Liver (tissue), 8 donors: ENCODE measurements at regions not wholly inside any gene's neighbourhood (a gene's known extent, or its start where the extent isn't known, plus 50 kb on each side); places are given as distances from the start of the nearest gene placed in this dataset.

Experiments
- DNase-seq: peaks from one replicate; pipeline ENCODE4 v3.0.0-alpha.2; 2017; ENCODE audit warnings: low spot score
- H3K27ac ChIP-seq, 2 donors: one replicate each; pipeline ENCODE4 v1.7.0; 2013; ENCODE audit warnings: inconsistent platforms in 2 of 2, low read length in 2 of 2, control low read depth in 1 of 2, low read depth in 1 of 2, mild to moderate bottlenecking in 1 of 2
- H3K27me3 ChIP-seq, 4 donors: one replicate each; pipeline versions ENCODE4 v1.6.1 to v1.7.0; 2013; ENCODE audit warnings: low read length in 3 of 4, inconsistent platforms in 1 of 4, mild to moderate bottlenecking in 1 of 4, moderate library complexity in 1 of 4; ENCODE audit not compliant: control insufficient read depth in 4 of 4, insufficient read depth in 4 of 4
- H3K36me3 ChIP-seq, 4 donors: one replicate each; pipeline versions ENCODE4 v1.6.1 to v1.7.0; 2013; ENCODE audit warnings: low read length in 3 of 4, mild to moderate bottlenecking in 3 of 4, low read depth in 1 of 4, moderate library complexity in 1 of 4; ENCODE audit not compliant: control insufficient read depth in 4 of 4, insufficient read depth in 3 of 4
- H3K4me1 ChIP-seq, 4 donors: one replicate each; pipeline versions ENCODE4 v1.6.1 to v1.7.0; 2013; ENCODE audit warnings: low read length in 3 of 4, mild to moderate bottlenecking in 3 of 4, moderate library complexity in 1 of 4; ENCODE audit not compliant: control insufficient read depth in 4 of 4, insufficient read depth in 4 of 4
- H3K4me3 ChIP-seq, 3 donors: one replicate each; pipeline versions ENCODE4 v1.6.1 to v1.7.0; 2013; ENCODE audit warnings: low read length in 3 of 3, control low read depth in 1 of 3, low read depth in 1 of 3, mild to moderate bottlenecking in 1 of 3
- H3K9ac ChIP-seq, 2 donors: one replicate each; pipeline ENCODE4 v1.7.0; 2013; ENCODE audit warnings: low read length in 2 of 2, mild to moderate bottlenecking in 2 of 2, moderate library complexity in 2 of 2, control low read depth in 1 of 2, low read depth in 1 of 2
- H3K9me3 ChIP-seq, 4 donors: one replicate each; pipeline versions ENCODE4 v1.6.1 to v1.7.0; 2013; ENCODE audit warnings: low read length in 3 of 4; ENCODE audit not compliant: control insufficient read depth in 4 of 4
- EGR1 ChIP-seq, 2 donors: IDR thresholded peaks; 2 replicates each; pipeline ENCODE4 v1.6.1; 2016 to 2018; ENCODE audit warnings: antibody characterized with exemption in 2 of 2, low read depth in 2 of 2
- FOXA1 ChIP-seq: IDR thresholded peaks from 2 replicates; pipeline ENCODE4 v1.6.1; 2016; ENCODE audit warnings: antibody characterized with exemption
- FOXA2 ChIP-seq: IDR thresholded peaks from 2 replicates; pipeline ENCODE4 v1.6.1; 2016; ENCODE audit warnings: antibody characterized with exemption
- GABPA ChIP-seq, 2 donors: IDR thresholded peaks in 1 of 2; conservative IDR thresholded peaks in 1 of 2; 2 replicates each; pipeline ENCODE4 v1.6.1; 2016; ENCODE audit warnings: antibody characterized with exemption in 2 of 2, mild to moderate bottlenecking in 1 of 2, moderate library complexity in 1 of 2
- HNF4A ChIP-seq, 2 donors: conservative IDR thresholded peaks; 2 replicates each; pipeline ENCODE4 v1.6.1; 2016; ENCODE audit warnings: antibody characterized with exemption in 2 of 2, mild to moderate bottlenecking in 2 of 2
- HNF4G ChIP-seq: IDR thresholded peaks from 2 replicates; pipeline ENCODE4 v1.6.1; 2016; ENCODE audit warnings: antibody characterized with exemption
- JUND ChIP-seq, 2 donors: IDR thresholded peaks; 2 replicates each; pipeline ENCODE4 v1.6.1; 2016; ENCODE audit warnings: antibody characterized with exemption in 2 of 2
- NR2F2 ChIP-seq: IDR thresholded peaks from 2 replicates; pipeline ENCODE4 v1.6.1; 2016; ENCODE audit warnings: antibody characterized with exemption
- RAD21 ChIP-seq, 2 donors: IDR thresholded peaks; 2 replicates each; pipeline ENCODE4 v1.6.1; 2016; ENCODE audit warnings: antibody characterized with exemption in 2 of 2, mild to moderate bottlenecking in 2 of 2
- REST ChIP-seq: IDR thresholded peaks from 2 replicates; pipeline ENCODE4 v1.6.1; 2016; ENCODE audit warnings: antibody characterized with exemption, mild to moderate bottlenecking
- RXRA ChIP-seq, 2 donors: IDR thresholded peaks; 2 replicates each; pipeline ENCODE4 v1.6.1; 2017 to 2018; ENCODE audit warnings: antibody characterized with exemption in 2 of 2, mild to moderate bottlenecking in 1 of 2
- SP1 ChIP-seq: IDR thresholded peaks from 2 replicates; pipeline ENCODE4 v1.6.1; 2018; ENCODE audit warnings: antibody characterized with exemption, mild to moderate bottlenecking
- TAF1 ChIP-seq: conservative IDR thresholded peaks from 2 replicates; pipeline ENCODE4 v1.6.1; 2016; ENCODE audit warnings: antibody characterized with exemption, mild to moderate bottlenecking
- YY1 ChIP-seq: IDR thresholded peaks from 2 replicates; pipeline ENCODE4 v1.6.1; 2016; ENCODE audit warnings: antibody characterized with exemption, mild to moderate bottlenecking
- WGBS: extraction: QIAGEN DNeasy Blood & Tissue Kit; methylation state at CpG from one replicate; pipeline ENCODE4 v1.1.7; 2013; 5-methylcytosine and 5-hydroxymethylcytosine counted together
- TF ChIP-seq, protein P1 (sequence below): IDR thresholded peaks from 2 replicates; pipeline ENCODE4 v1.6.1; 2016; ENCODE audit warnings: antibody characterized with exemption
- TF ChIP-seq, protein P2 (sequence below): fragments of 150-350 bp; IDR thresholded peaks from 2 replicates; pipeline ENCODE4 v1.5.1; 2017; ENCODE audit warnings: improper control_type of control experiment, low read depth, low read length; ENCODE audit not compliant: missing input control
- TF ChIP-seq, protein P3 (sequence below): IDR thresholded peaks from 2 replicates; pipeline ENCODE4 v1.6.1; 2016; ENCODE audit warnings: antibody characterized with exemption
- TF ChIP-seq, protein P4 (sequence below): IDR thresholded peaks from 2 replicates; pipeline ENCODE4 v1.6.1; 2016; ENCODE audit warnings: antibody characterized with exemption
- donor health status: healthy.
- donor health status: healthy.
- donor health status: healthy.
- donor health status: healthy.
- donor health status: healthy.

DNA sequence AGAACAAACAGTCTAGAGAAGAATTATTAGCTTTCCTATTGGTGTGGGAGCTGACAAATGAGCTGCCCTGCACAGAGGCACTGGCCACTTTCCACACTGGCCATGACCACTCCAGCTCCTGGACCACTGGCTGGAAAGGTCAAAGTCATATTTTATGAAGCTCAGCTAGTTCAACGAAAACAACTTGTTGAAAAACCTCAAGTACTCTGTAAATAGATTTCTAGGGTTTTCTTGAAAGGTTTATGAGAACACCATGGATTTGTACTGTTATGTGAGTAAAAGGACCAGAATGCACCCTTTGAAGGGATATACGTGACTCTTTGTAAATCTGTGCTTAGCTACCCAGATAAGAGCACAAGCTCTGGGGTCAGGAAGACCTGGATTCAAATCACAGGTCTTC, 54.5 kb upstream of the FGGY start:
- Histone ChIP-seq H3K27me3 (no peaks in the 10 kb centered on the region), H3K36me3 (no peaks in the 10 kb centered on the region), H3K4me1 (no peaks in the 10 kb centered on the region), H3K9ac (no peak overlapping the region), H3K4me3 (no peak overlapping the region), H3K27ac (no peak overlapping the region), H3K9me3 (no peaks in the 10 kb centered on the region)
- no peak for DNase-seq
- TF ChIP-seq TAF1 (no peak), REST (no peak), RXRA (IDR thresholded peaks at IDR 0.05) (no peak), SP1 (no peak), FOXA1 (no peak), HNF4A (conservative IDR thresholded peaks at IDR 0.05) (no peak), YY1 (no peak), JUND (IDR thresholded peaks at IDR 0.05) (no peak), FOXA2 (no peak), GABPA (IDR thresholded peaks at IDR 0.05 in 1 of 2, conservative IDR thresholded peaks at IDR 0.05 in 1 of 2) (no peak), NR2F2 (no peak), RAD21 (IDR thresholded peaks at IDR 0.05) (no peak), EGR1 (IDR thresholded peaks at IDR 0.05; ENCODE audit: low read depth in 2 of 2) (no peak)
- TF ChIP-seq, protein P1, sequence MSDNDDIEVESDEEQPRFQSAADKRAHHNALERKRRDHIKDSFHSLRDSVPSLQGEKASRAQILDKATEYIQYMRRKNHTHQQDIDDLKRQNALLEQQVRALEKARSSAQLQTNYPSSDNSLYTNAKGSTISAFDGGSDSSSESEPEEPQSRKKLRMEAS: no peak
- TF ChIP-seq, protein P2, sequence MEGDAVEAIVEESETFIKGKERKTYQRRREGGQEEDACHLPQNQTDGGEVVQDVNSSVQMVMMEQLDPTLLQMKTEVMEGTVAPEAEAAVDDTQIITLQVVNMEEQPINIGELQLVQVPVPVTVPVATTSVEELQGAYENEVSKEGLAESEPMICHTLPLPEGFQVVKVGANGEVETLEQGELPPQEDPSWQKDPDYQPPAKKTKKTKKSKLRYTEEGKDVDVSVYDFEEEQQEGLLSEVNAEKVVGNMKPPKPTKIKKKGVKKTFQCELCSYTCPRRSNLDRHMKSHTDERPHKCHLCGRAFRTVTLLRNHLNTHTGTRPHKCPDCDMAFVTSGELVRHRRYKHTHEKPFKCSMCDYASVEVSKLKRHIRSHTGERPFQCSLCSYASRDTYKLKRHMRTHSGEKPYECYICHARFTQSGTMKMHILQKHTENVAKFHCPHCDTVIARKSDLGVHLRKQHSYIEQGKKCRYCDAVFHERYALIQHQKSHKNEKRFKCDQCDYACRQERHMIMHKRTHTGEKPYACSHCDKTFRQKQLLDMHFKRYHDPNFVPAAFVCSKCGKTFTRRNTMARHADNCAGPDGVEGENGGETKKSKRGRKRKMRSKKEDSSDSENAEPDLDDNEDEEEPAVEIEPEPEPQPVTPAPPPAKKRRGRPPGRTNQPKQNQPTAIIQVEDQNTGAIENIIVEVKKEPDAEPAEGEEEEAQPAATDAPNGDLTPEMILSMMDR: no peak
- TF ChIP-seq, protein P3, sequence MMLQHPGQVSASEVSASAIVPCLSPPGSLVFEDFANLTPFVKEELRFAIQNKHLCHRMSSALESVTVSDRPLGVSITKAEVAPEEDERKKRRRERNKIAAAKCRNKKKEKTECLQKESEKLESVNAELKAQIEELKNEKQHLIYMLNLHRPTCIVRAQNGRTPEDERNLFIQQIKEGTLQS: no peak
- TF ChIP-seq, protein P4, sequence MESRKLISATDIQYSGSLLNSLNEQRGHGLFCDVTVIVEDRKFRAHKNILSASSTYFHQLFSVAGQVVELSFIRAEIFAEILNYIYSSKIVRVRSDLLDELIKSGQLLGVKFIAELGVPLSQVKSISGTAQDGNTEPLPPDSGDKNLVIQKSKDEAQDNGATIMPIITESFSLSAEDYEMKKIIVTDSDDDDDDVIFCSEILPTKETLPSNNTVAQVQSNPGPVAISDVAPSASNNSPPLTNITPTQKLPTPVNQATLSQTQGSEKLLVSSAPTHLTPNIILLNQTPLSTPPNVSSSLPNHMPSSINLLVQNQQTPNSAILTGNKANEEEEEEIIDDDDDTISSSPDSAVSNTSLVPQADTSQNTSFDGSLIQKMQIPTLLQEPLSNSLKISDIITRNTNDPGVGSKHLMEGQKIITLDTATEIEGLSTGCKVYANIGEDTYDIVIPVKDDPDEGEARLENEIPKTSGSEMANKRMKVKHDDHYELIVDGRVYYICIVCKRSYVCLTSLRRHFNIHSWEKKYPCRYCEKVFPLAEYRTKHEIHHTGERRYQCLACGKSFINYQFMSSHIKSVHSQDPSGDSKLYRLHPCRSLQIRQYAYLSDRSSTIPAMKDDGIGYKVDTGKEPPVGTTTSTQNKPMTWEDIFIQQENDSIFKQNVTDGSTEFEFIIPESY: no peak
- 65% methylated on average over 2 of the region's 2 CpGs for whole genome bisulfite sequencing

DNA sequence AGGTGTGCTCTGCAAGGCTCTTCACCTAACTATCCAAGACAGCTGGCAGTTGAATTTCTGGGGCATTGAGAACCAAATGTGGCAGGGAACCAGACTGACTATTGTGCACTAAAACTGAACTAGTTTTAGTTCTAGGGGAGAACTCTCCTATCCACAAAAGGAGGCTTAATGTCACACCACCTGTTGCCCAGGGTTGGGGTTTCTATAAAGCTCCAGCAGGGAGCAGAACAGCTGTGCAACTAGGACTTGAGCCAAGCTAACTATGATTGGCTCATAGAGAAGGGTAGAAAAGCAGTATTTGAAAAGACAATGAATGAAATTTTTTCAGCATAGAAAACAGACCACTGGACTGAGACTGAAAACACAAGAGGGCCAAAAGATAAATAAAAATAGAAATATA, 53.3 kb upstream of the FGGY start:
- Histone ChIP-seq H3K27ac (no peak overlapping the region), H3K9me3 (no peaks in the 10 kb centered on the region), H3K4me3 (no peak overlapping the region), H3K9ac (no peak overlapping the region), H3K27me3 (no peaks in the 10 kb centered on the region), H3K4me1 (no peaks in the 10 kb centered on the region), H3K36me3 (no peaks in the 10 kb centered on the region)
- no peak for DNase-seq
- TF ChIP-seq FOXA1 (no peak), REST (no peak), RXRA (IDR thresholded peaks at IDR 0.05) (no peak), TAF1 (no peak), SP1 (no peak), HNF4G (no peak), FOXA2 (no peak), HNF4A (conservative IDR thresholded peaks at IDR 0.05) (no peak), NR2F2 (no peak)
- TF ChIP-seq, protein P3: no peak
- TF ChIP-seq, protein P4: no peak
